ENCODE measurements at regions not wholly inside any gene's neighbourhood (a gene's known extent, or its start where the extent isn't known, plus 50 kb on each side); places are given as distances from the start of the nearest gene placed in this dataset.

DNA sequence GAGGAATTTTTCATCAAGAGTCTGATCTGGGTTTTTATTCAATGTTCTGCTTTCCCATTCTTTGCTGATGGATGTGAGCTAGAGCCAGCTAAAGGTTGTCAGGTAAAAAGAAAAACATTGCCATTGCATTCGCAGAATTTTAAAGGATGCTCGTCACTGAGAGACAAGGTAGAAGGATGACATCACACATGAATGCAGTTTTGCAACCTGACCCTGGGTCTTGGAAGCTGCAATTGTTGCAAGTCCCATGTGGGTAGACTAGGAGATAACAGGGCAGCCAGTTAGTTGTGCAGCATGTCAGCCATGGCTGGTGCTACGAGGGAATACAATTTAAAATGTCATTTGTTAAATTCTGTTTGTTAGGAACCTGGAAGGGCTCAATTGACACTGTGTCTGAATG is 73.9 kb upstream of the MXRA5 start:
- no peak for DNase-seq (ENCODE audit: low spot score)
- H3K9ac ChIP-seq (ENCODE audit: low read depth in 1 of 2, low read length in 2 of 2), result no peak overlapping the region
- 83% methylated on average over 3 of the region's 3 CpGs for WGBS
- no peaks in the 10 kb centered on the region for H3K9me3 ChIP-seq (ENCODE audit: control insufficient read depth in 4 of 4, low read length in 3 of 4)
- TF ChIP-seq FOXA1 (IDR thresholded peaks at IDR 0.05) (no peak), RXRA (IDR thresholded peaks at IDR 0.05) (no peak), EGR1 (IDR thresholded peaks at IDR 0.05; ENCODE audit: low read depth in 2 of 2) (no peak), RAD21 (IDR thresholded peaks at IDR 0.05) (no peak), FOXA2 (IDR thresholded peaks at IDR 0.05) (no peak), GABPA (IDR thresholded peaks at IDR 0.05 in 1 of 2, conservative IDR thresholded peaks at IDR 0.05 in 1 of 2) (no peak), SP1 (IDR thresholded peaks at IDR 0.05) (no peak), NR2F2 (IDR thresholded peaks at IDR 0.05) (no peak), JUND (IDR thresholded peaks at IDR 0.05) (no peak), TAF1 (conservative IDR thresholded peaks at IDR 0.05) (no peak), HNF4A (conservative IDR thresholded peaks at IDR 0.05) (no peak), YY1 (IDR thresholded peaks at IDR 0.05) (no peak), HNF4G (IDR thresholded peaks at IDR 0.05) (no peak)
- TF ChIP-seq, protein P1, sequence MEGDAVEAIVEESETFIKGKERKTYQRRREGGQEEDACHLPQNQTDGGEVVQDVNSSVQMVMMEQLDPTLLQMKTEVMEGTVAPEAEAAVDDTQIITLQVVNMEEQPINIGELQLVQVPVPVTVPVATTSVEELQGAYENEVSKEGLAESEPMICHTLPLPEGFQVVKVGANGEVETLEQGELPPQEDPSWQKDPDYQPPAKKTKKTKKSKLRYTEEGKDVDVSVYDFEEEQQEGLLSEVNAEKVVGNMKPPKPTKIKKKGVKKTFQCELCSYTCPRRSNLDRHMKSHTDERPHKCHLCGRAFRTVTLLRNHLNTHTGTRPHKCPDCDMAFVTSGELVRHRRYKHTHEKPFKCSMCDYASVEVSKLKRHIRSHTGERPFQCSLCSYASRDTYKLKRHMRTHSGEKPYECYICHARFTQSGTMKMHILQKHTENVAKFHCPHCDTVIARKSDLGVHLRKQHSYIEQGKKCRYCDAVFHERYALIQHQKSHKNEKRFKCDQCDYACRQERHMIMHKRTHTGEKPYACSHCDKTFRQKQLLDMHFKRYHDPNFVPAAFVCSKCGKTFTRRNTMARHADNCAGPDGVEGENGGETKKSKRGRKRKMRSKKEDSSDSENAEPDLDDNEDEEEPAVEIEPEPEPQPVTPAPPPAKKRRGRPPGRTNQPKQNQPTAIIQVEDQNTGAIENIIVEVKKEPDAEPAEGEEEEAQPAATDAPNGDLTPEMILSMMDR (IDR thresholded peaks at IDR 0.05; ENCODE audit: low read depth, low read length, missing input control), result no peak
- TF ChIP-seq, protein P2, sequence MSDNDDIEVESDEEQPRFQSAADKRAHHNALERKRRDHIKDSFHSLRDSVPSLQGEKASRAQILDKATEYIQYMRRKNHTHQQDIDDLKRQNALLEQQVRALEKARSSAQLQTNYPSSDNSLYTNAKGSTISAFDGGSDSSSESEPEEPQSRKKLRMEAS (IDR thresholded peaks at IDR 0.05), result no peak
- TF ChIP-seq, protein P3, sequence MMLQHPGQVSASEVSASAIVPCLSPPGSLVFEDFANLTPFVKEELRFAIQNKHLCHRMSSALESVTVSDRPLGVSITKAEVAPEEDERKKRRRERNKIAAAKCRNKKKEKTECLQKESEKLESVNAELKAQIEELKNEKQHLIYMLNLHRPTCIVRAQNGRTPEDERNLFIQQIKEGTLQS (IDR thresholded peaks at IDR 0.05), result no peak
- TF ChIP-seq, protein P4, sequence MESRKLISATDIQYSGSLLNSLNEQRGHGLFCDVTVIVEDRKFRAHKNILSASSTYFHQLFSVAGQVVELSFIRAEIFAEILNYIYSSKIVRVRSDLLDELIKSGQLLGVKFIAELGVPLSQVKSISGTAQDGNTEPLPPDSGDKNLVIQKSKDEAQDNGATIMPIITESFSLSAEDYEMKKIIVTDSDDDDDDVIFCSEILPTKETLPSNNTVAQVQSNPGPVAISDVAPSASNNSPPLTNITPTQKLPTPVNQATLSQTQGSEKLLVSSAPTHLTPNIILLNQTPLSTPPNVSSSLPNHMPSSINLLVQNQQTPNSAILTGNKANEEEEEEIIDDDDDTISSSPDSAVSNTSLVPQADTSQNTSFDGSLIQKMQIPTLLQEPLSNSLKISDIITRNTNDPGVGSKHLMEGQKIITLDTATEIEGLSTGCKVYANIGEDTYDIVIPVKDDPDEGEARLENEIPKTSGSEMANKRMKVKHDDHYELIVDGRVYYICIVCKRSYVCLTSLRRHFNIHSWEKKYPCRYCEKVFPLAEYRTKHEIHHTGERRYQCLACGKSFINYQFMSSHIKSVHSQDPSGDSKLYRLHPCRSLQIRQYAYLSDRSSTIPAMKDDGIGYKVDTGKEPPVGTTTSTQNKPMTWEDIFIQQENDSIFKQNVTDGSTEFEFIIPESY (IDR thresholded peaks at IDR 0.05), result no peak
- TF ChIP-seq, protein P5, sequence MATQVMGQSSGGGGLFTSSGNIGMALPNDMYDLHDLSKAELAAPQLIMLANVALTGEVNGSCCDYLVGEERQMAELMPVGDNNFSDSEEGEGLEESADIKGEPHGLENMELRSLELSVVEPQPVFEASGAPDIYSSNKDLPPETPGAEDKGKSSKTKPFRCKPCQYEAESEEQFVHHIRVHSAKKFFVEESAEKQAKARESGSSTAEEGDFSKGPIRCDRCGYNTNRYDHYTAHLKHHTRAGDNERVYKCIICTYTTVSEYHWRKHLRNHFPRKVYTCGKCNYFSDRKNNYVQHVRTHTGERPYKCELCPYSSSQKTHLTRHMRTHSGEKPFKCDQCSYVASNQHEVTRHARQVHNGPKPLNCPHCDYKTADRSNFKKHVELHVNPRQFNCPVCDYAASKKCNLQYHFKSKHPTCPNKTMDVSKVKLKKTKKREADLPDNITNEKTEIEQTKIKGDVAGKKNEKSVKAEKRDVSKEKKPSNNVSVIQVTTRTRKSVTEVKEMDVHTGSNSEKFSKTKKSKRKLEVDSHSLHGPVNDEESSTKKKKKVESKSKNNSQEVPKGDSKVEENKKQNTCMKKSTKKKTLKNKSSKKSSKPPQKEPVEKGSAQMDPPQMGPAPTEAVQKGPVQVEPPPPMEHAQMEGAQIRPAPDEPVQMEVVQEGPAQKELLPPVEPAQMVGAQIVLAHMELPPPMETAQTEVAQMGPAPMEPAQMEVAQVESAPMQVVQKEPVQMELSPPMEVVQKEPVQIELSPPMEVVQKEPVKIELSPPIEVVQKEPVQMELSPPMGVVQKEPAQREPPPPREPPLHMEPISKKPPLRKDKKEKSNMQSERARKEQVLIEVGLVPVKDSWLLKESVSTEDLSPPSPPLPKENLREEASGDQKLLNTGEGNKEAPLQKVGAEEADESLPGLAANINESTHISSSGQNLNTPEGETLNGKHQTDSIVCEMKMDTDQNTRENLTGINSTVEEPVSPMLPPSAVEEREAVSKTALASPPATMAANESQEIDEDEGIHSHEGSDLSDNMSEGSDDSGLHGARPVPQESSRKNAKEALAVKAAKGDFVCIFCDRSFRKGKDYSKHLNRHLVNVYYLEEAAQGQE (IDR thresholded peaks at IDR 0.05), result no peak
- no peak overlapping the region for H3K4me3 ChIP-seq (ENCODE audit: low read depth in 1 of 3, low read length in 3 of 3)
- H3K27me3 ChIP-seq (ENCODE audit: control insufficient read depth in 4 of 4, insufficient read depth in 4 of 4, low read length in 3 of 4), result no peaks in the 10 kb centered on the region
- no peaks in the 10 kb centered on the region for H3K36me3 ChIP-seq (ENCODE audit: control insufficient read depth in 4 of 4, insufficient read depth in 3 of 4, low read depth in 1 of 4, low read length in 3 of 4)
- H3K27ac ChIP-seq (ENCODE audit: low read depth in 1 of 2, low read length in 2 of 2), result no peak overlapping the region
- H3K4me1 ChIP-seq (ENCODE audit: control insufficient read depth in 4 of 4, insufficient read depth in 4 of 4, low read length in 3 of 4), result no peaks in the 10 kb centered on the region

All from liver (tissue), 8 donors.